ENCODE measurements at regions not wholly inside any gene's neighbourhood (a gene's known extent, or its start where the extent isn't known, plus 50 kb on each side); places are given as distances from the start of the nearest gene placed in this dataset.

- TF ChIP-seq CTCF (conservative IDR thresholded peaks at IDR 0.05; ENCODE audit: low read depth, low read length) (no peak), EZH2 (IDR thresholded peaks at IDR 0.05; ENCODE audit: borderline replicate concordance, low read depth, low read length, poor library complexity, severe bottlenecking) (no peak)
Observed at GRCh38 chr14:27050208-27050607, 452.4 kb upstream of the NOVA1 start.

Measured in A673 (cell line).